ENCODE measurements at regions not wholly inside any gene's neighbourhood (a gene's known extent, or its start where the extent isn't known, plus 50 kb on each side); places are given as distances from the start of the nearest gene placed in this dataset.
A peak's percentile ranks its signal among the peaks of the same experiment; 100 is the strongest.

DNA sequence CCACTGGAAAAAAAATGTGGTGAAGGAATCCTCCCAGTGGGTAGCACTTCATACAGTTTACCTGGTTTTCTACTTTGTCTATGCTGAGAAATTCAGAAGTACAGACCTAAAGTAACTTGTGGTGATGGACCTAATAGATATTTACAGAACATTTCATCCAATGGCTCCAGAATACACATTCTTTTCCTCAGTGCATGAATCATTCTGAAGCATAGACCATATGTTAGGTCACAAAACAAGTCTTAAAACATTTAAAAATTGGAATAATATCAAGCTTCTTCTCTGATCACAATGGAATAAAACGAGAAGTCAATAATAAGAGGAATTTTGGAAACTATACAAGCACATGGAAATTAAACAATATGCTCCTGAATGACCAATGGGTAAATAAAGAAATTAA lies 450.1 kb upstream of the INTU start:
- H3K9me3 ChIP-seq = no peaks in the 10 kb centered on the region
- no peak overlapping the region for H3K4me3 ChIP-seq (ENCODE audit: low read depth, low read length)
- H3K36me3 ChIP-seq = no peaks in the 10 kb centered on the region
- TF ChIP-seq, protein P1, sequence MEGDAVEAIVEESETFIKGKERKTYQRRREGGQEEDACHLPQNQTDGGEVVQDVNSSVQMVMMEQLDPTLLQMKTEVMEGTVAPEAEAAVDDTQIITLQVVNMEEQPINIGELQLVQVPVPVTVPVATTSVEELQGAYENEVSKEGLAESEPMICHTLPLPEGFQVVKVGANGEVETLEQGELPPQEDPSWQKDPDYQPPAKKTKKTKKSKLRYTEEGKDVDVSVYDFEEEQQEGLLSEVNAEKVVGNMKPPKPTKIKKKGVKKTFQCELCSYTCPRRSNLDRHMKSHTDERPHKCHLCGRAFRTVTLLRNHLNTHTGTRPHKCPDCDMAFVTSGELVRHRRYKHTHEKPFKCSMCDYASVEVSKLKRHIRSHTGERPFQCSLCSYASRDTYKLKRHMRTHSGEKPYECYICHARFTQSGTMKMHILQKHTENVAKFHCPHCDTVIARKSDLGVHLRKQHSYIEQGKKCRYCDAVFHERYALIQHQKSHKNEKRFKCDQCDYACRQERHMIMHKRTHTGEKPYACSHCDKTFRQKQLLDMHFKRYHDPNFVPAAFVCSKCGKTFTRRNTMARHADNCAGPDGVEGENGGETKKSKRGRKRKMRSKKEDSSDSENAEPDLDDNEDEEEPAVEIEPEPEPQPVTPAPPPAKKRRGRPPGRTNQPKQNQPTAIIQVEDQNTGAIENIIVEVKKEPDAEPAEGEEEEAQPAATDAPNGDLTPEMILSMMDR (IDR thresholded peaks at IDR 0.05; ENCODE audit: low read depth, low read length) = no peak
- no peaks in the 10 kb centered on the region for H3K4me1 ChIP-seq
- H3K27me3 ChIP-seq = no peaks in the 10 kb centered on the region
- DNase-seq = no peak

DNA sequence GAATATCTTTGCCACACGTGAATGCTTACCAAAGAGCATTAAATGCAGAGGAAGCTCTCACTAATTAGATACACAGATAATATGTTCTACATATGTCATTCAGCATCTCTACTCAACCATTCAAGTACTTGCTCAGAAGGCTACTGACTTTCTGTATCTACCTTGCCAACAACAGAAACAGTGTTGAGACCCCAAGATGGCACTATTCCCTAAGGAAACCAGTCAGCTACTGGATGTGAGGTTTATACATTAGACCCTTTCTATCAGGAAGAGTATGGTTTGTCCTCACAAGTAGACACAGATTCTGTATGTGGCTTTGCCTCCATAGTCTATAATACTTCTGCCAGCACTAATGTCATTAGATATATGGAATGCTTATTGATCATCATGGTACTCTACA lies 443.9 kb upstream of the INTU start:
- DNase-seq = peak; percentile 42

DNA sequence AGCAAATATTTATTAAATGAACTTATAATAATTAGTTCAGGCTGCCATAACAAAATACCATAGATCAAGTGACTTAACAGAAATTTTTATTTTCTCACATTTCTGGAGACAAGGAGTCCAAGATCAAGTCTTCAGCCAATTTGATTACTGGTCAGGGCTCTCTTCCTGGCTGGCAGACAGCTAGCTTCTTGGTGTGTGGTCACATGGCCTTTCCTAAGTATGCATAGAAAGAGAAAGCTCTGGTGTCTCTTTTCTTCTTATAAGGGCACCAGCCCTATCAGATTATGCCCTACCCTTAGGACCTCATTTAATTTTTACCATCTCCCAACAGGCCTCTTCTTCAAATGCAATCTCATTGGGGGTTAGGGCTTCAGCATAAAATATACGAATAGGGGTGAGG lies 438.5 kb upstream of the INTU start:
- Histone ChIP-seq H3K9me3 (no peaks in the 10 kb centered on the region; the same call in 1 of the 2 replicates), H3K4me3 (ENCODE audit: low read depth, low read length) (no peak overlapping the region), H3K36me3 (no peaks in the 10 kb centered on the region), H3K4me1 (no peaks in the 10 kb centered on the region), H3K27me3 (no peaks in the 10 kb centered on the region)
- TF ChIP-seq, protein P1 (IDR thresholded peaks at IDR 0.05; ENCODE audit: low read depth, low read length) = no peak
- DNase-seq = no peak

More for the DNA sequence above, 443.9 kb upstream of the INTU start:
- H3K4me3 ChIP-seq (ENCODE audit: low read depth, low read length) = no peak overlapping the region
- no peaks in the 10 kb centered on the region for H3K27me3 ChIP-seq
- H3K9me3 ChIP-seq = no peaks in the 10 kb centered on the region; the same call in 1 of the 2 replicates
- H3K36me3 ChIP-seq = no peaks in the 10 kb centered on the region
- no peaks in the 10 kb centered on the region for H3K4me1 ChIP-seq
- TF ChIP-seq, protein P1 (IDR thresholded peaks at IDR 0.05; ENCODE audit: low read depth, low read length) = peak; percentile 78

DNA sequence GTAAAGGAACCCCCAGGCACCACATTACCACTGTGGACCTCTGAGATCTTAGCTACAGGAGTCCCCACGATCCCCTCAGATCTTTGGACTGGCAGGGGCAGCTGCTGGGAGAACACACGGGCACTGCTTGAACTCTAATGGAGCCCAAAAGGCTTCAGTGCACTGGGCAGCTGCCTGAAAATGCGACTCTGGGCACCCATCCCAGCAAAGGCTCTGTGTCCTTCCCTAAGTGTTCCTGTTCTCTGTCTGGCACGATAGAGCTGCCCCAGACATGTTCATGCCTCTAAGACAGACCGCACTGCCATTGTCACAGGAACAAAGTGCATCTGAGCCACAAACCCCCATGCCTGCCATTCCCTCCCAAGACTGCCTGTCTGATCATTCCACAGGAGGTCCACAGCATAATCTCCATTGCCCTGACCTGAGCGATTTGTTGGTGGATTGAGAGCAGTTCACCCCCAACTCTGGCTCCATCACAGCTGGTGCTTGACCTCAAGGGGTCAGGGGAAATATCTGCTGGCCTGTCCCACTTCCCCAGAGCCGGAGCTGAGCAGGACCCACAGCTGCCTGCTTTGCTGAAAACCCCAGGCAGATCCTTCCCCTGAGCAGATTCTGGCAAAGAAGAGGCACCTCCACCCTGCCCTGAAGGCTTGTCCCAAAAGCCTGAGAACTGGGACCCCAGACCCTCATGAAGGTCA lies 436.0 kb upstream of the INTU start:
- no peak overlapping the region for H3K4me3 ChIP-seq (ENCODE audit: low read depth, low read length)

DNA sequence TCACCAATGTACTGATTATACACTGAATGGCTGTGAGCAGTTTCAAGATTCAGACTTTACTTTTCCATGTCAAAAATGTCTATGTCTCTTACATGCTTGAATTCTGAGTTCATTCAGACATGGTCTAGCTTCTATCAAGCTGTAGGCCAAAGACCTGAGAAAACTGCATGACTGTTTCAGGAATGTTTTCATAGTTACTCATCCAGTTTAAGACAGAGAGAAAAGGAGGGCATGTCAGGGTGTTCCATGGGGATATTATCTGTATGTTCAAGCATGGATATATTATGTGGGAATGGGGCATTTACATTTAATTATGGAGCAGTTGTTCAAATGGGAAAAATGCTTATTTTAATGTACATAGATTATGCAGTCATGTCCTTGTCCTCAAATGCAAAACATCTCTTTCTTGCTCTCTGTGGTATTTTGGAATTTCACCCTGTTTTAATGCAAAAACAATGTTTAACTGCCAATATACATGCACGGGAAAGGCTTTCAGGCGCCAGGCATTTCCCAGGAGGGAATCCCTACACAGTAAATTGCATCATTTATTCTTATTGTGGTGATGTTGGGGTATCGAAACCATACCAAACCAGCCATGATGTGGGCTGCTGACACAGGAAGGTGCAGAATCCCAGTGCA lies 429.1 kb upstream of the INTU start:
- Histone ChIP-seq H3K4me3 (ENCODE audit: low read depth, low read length) (no peak overlapping the region), H3K4me1 (no peaks in the 10 kb centered on the region), H3K27me3 (no peaks in the 10 kb centered on the region), H3K36me3 (no peaks in the 10 kb centered on the region), H3K9me3 (no peaks in the 10 kb centered on the region)
- no peak for DNase-seq
- TF ChIP-seq, protein P1 (IDR thresholded peaks at IDR 0.05; ENCODE audit: low read depth, low read length) = no peak

More for the DNA sequence above, 436.0 kb upstream of the INTU start:
- TF ChIP-seq, protein P1 (IDR thresholded peaks at IDR 0.05; ENCODE audit: low read depth, low read length) = no peak
- no peak for DNase-seq
- Histone ChIP-seq H3K9me3 (no peaks in the 10 kb centered on the region; the same call in 1 of the 2 replicates), H3K36me3 (no peaks in the 10 kb centered on the region), H3K4me1 (no peaks in the 10 kb centered on the region), H3K27me3 (no peaks in the 10 kb centered on the region)

DNA sequence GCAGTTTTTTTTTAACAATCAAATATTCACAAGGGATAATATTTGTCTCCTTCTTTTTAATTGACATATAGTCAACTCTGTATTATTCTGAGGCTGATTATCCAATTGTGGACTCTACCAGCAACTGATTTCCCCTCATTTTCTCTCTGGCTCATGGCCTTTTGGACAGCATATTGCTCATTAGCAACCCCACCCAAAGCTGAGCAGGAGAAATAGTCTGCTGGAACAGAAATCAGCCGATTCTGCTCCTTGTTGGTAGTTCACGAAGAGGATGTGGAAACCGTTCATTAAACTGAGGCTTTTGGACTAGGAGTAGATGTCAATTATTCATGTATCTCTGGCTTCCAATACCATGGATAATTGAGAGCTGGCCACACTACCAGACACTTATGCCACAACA lies 428.4 kb upstream of the INTU start:
- no peak for DNase-seq
- Histone ChIP-seq H3K36me3 (no peaks in the 10 kb centered on the region), H3K4me1 (no peaks in the 10 kb centered on the region), H3K4me3 (ENCODE audit: low read depth, low read length) (no peak overlapping the region), H3K27me3 (no peaks in the 10 kb centered on the region), H3K9me3 (no peaks in the 10 kb centered on the region)
- TF ChIP-seq, protein P1 (IDR thresholded peaks at IDR 0.05; ENCODE audit: low read depth, low read length) = no peak

Data from BE2C (cell line).